ENCODE measurements at regions not wholly inside any gene's neighbourhood (a gene's known extent, or its start where the extent isn't known, plus 50 kb on each side); places are given as distances from the start of the nearest gene placed in this dataset.
"Not testable (repeated sequence)": the region's sequence is repeated elsewhere in the genome, so short reads cannot be mapped to it uniquely, and the experiment has no call there.

DNA sequence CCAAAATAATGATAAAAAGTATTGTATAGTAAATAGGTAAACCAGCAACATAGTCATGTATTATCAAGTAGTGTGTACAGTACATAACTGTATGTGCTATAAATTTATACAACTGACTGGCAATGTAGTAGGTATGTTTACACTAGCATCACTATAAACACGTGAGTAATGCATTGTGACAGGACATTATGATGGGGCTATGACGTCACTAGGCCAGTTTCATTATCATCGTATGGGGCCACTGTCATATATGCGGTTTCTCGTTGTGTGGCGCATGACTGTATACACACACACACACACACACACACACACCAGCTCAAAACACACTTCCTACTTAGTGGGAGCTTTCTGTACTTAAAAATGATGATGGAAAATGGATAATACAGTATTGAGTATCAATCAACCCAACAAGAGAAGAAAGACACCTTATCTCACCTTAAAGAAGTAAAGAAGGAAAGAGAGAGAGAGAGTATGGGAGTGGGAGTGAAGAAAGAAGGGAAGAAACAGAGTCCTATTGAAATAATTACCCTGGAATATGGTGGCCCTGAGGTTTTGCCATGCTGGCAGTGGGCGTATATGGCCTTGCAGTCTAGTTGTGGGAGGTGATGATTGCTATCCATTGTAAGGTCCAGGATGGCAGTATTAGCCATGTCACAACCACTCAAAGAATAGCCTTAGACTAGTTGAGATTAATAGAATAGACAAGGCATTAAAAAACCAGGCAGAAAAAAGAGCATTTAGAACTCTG is 186.4 kb upstream of the ZNF521 start:
- TF ChIP-seq, protein P1, sequence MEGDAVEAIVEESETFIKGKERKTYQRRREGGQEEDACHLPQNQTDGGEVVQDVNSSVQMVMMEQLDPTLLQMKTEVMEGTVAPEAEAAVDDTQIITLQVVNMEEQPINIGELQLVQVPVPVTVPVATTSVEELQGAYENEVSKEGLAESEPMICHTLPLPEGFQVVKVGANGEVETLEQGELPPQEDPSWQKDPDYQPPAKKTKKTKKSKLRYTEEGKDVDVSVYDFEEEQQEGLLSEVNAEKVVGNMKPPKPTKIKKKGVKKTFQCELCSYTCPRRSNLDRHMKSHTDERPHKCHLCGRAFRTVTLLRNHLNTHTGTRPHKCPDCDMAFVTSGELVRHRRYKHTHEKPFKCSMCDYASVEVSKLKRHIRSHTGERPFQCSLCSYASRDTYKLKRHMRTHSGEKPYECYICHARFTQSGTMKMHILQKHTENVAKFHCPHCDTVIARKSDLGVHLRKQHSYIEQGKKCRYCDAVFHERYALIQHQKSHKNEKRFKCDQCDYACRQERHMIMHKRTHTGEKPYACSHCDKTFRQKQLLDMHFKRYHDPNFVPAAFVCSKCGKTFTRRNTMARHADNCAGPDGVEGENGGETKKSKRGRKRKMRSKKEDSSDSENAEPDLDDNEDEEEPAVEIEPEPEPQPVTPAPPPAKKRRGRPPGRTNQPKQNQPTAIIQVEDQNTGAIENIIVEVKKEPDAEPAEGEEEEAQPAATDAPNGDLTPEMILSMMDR (IDR thresholded peaks at IDR 0.05; ENCODE audit: unreplicated experiment) = no peak
- no peaks in the 10 kb centered on the region for H3K36me3 Mint-ChIP-seq (ENCODE audit: low read depth, unreplicated experiment)
- no peak overlapping the region for H3K4me3 Mint-ChIP-seq (ENCODE audit: unreplicated experiment)
- DNase-seq (ENCODE audit: low spot score) = no peak
- no peaks in the 10 kb centered on the region for H3K27me3 Mint-ChIP-seq (ENCODE audit: unreplicated experiment)
- no peaks in the 10 kb centered on the region for H3K4me1 Mint-ChIP-seq (ENCODE audit: unreplicated experiment)
- no peak overlapping the region for H3K27ac Mint-ChIP-seq (ENCODE audit: unreplicated experiment)
- H3K9me3 Mint-ChIP-seq (ENCODE audit: unreplicated experiment) = no peaks in the 10 kb centered on the region

GRCh38 chr18:25535495-25535894 is 183.5 kb upstream of the ZNF521 start:
- Mint-ChIP-seq H3K36me3 (ENCODE audit: low read depth, unreplicated experiment) (no peaks in the 10 kb centered on the region), H3K4me3 (ENCODE audit: unreplicated experiment) (no peak overlapping the region), H3K9me3 (ENCODE audit: unreplicated experiment) (no peaks in the 10 kb centered on the region), H3K4me1 (ENCODE audit: unreplicated experiment) (peaks cover 6% of the 10 kb centered on the region), H3K27ac (ENCODE audit: unreplicated experiment) (no peak overlapping the region), H3K27me3 (ENCODE audit: unreplicated experiment) (no peaks in the 10 kb centered on the region)
- no peak for DNase-seq (ENCODE audit: low spot score)
- TF ChIP-seq, protein P1 (IDR thresholded peaks at IDR 0.05; ENCODE audit: unreplicated experiment) = no peak

DNA sequence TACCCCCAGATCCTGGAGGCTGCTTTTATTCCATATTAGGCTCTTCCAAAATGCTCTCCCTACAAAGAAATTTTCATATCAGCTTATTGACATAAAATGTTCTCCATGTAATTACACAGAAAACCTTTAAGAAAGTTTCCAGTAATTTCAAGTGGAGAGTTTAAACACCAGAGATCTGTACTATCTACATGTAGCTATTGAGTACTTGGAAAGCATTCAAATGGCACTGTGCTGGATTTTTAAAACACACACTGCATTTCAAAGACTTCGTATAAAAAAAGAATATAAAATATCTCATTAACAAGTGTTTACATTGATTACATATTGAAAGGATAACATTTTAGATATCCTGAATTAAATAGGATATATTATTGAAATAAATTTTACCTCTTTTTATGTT is 182.4 kb upstream of the ZNF521 start:
- no peaks in the 10 kb centered on the region for H3K36me3 Mint-ChIP-seq (ENCODE audit: low read depth, unreplicated experiment)
- no peaks in the 10 kb centered on the region for H3K27me3 Mint-ChIP-seq (ENCODE audit: unreplicated experiment)
- H3K4me1 Mint-ChIP-seq (ENCODE audit: unreplicated experiment) = peaks cover 6% of the 10 kb centered on the region
- TF ChIP-seq, protein P1 (IDR thresholded peaks at IDR 0.05; ENCODE audit: unreplicated experiment) = no peak
- no peak overlapping the region for H3K4me3 Mint-ChIP-seq (ENCODE audit: unreplicated experiment)
- H3K9me3 Mint-ChIP-seq (ENCODE audit: unreplicated experiment) = no peaks in the 10 kb centered on the region
- H3K27ac Mint-ChIP-seq (ENCODE audit: unreplicated experiment) = no peak overlapping the region
- DNase-seq (ENCODE audit: low spot score) = no peak

DNA sequence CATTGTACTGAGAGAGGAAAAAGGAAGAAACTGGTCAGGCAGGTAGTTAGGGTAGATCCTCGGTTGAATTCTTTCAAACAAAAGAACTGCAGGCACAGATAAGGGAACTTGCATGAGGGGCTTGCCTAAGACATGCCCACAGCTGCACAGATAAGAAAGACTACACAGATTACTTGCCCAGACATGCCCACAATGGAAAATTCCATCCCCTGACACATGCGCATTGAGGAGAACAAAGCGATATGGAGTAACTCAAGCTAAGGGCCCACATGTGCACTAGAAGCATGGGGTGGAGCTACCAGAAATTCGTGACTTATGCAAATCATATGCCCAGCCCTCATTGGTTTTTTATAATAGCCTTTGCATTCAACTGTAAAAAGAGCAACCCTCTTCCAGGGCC is 181.3 kb upstream of the ZNF521 start:
- TF ChIP-seq, protein P1 (IDR thresholded peaks at IDR 0.05; ENCODE audit: unreplicated experiment) = no peak
- Mint-ChIP-seq H3K4me3 (ENCODE audit: unreplicated experiment) (no peak overlapping the region), H3K27me3 (ENCODE audit: unreplicated experiment) (no peaks in the 10 kb centered on the region), H3K27ac (ENCODE audit: unreplicated experiment) (peak overlapping the region; percentile 45), H3K9me3 (ENCODE audit: unreplicated experiment) (no peaks in the 10 kb centered on the region), H3K36me3 (ENCODE audit: low read depth, unreplicated experiment) (no peaks in the 10 kb centered on the region), H3K4me1 (ENCODE audit: unreplicated experiment) (peaks cover 6% of the 10 kb centered on the region)
- DNase-seq (ENCODE audit: low spot score) = no peak

DNA sequence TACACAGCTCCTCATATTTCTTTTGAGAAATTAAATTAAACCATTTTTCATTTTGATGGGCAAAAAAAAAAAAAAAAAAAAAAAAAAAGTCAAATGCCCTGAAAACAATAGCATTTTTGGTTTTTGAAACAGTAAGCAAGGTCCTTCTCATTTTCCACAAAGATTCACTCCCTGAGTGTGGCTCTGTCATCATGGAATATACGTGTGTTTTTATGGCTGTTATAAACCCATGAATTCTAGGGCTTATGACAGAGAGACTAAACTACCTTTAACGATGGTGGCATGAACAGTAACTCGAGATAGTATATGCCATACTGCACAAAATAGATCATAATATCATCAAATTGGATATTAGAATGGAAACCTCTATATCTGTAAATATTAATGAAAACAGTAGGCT is 179.2 kb upstream of the ZNF521 start:
- no peak overlapping the region for H3K27ac Mint-ChIP-seq (ENCODE audit: unreplicated experiment)
- no peak overlapping the region for H3K4me3 Mint-ChIP-seq (ENCODE audit: unreplicated experiment)
- H3K9me3 Mint-ChIP-seq (ENCODE audit: unreplicated experiment) = no peaks in the 10 kb centered on the region
- H3K27me3 Mint-ChIP-seq (ENCODE audit: unreplicated experiment) = no peaks in the 10 kb centered on the region
- DNase-seq (ENCODE audit: low spot score) = no peak
- peaks cover 6% of the 10 kb centered on the region for H3K4me1 Mint-ChIP-seq (ENCODE audit: unreplicated experiment)
- TF ChIP-seq, protein P1 (IDR thresholded peaks at IDR 0.05; ENCODE audit: unreplicated experiment) = no peak
- no peaks in the 10 kb centered on the region for H3K36me3 Mint-ChIP-seq (ENCODE audit: low read depth, unreplicated experiment)

GRCh38 chr18:25525789-25526188 is 173.8 kb upstream of the ZNF521 start:
- not testable (repeated sequence) for H3K36me3 Mint-ChIP-seq (ENCODE audit: low read depth, unreplicated experiment); H3K27ac Mint-ChIP-seq (ENCODE audit: unreplicated experiment); H3K9me3 Mint-ChIP-seq (ENCODE audit: unreplicated experiment); H3K4me1 Mint-ChIP-seq (ENCODE audit: unreplicated experiment); DNase-seq (ENCODE audit: low spot score); H3K4me3 Mint-ChIP-seq (ENCODE audit: unreplicated experiment); H3K27me3 Mint-ChIP-seq (ENCODE audit: unreplicated experiment)
